G401 (cell line): ENCODE measurements at regions not wholly inside any gene's neighbourhood (a gene's known extent, or its start where the extent isn't known, plus 50 kb on each side); places are given as distances from the start of the nearest gene placed in this dataset.

Source experiments
- DNase-seq: peaks from one replicate; pipeline ENCODE4 v3.0.0-alpha.2; 2015; ENCODE audit warnings: low spot score
- in situ Hi-C: cut with HindIII; loops from 2 replicates; pipeline ENCODE4 v1.10.0; 2016; ENCODE audit warnings: low sequenced_read_pairs, mixed read lengths

GRCh38 chr2:62568983-62569837, 63.2 kb upstream of the TMEM17 start:
- no peak for DNase-seq

GRCh38 chr2:62568074-62568473, 62.1 kb upstream of the TMEM17 start:
- DNase-seq = no peak
- in situ Hi-C loops = no loop called here

More at GRCh38 chr2:62568983-62569837, 63.2 kb upstream of the TMEM17 start:
- in situ Hi-C loops = no loop called here

- DNase-seq = no peak
- in situ Hi-C loops = no loop called here
These were observed 61.7 kb upstream of the TMEM17 start for GRCh38 chr2:62567669-62568068.

GRCh38 chr2:62566847-62567246, 60.9 kb upstream of the TMEM17 start:
- DNase-seq = no peak
- in situ Hi-C loops = no loop called here

GRCh38 chr2:62565309-62565908, 59.4 kb upstream of the TMEM17 start:
- in situ Hi-C loops = no loop called here

GRCh38 chr2:62564380-62565137, 58.6 kb upstream of the TMEM17 start:
- DNase-seq = no peak
- in situ Hi-C loops = no loop called here

More at GRCh38 chr2:62565309-62565908, 59.4 kb upstream of the TMEM17 start:
- no peak for DNase-seq

GRCh38 chr2:62561586-62561985, 55.6 kb upstream of the TMEM17 start:
- in situ Hi-C loops = no loop called here
- DNase-seq = no peak

GRCh38 chr2:62559582-62559981, 53.6 kb upstream of the TMEM17 start:
- in situ Hi-C loops = no loop called here
- no peak for DNase-seq

GRCh38 chr2:62558743-62559142, 52.7 kb upstream of the TMEM17 start:
- in situ Hi-C loops = no loop called here
- DNase-seq = no peak

GRCh38 chr2:62556086-62556485, 50.1 kb upstream of the TMEM17 start:
- DNase-seq = no peak

More at GRCh38 chr2:62556086-62556485, 50.1 kb upstream of the TMEM17 start:
- in situ Hi-C loops = no loop called here
